Neural cell (in vitro differentiated cells): ENCODE measurements at regions not wholly inside any gene's neighbourhood (a gene's known extent, or its start where the extent isn't known, plus 50 kb on each side); places are given as distances from the start of the nearest gene placed in this dataset.

Source experiments
- H2AFZ ChIP-seq: fragments of 200-600, 300-800 bp; sonication (generic), shearing (Covaris generic); 2 replicates; pipeline ENCODE4 v1.6.0; 2014; ENCODE audit warnings: low read depth, mild to moderate bottlenecking, antibody characterized with exemption, low read length, moderate library complexity
- H3F3A ChIP-seq: fragments of 200-600 bp; shearing (Covaris generic); 2 replicates; pipeline ENCODE4 v1.6.1; 2016; ENCODE audit warnings: mild to moderate bottlenecking, moderate library complexity, mixed read lengths, antibody characterized with exemption, low read length; ENCODE audit not compliant: insufficient read depth, poor library complexity, severe bottlenecking
- H3K27ac ChIP-seq: fragments of 200-600, 300-800 bp; sonication (generic), shearing (Covaris generic); 2 replicates; pipeline ENCODE4 v1.5.1; 2014; ENCODE audit warnings: mild to moderate bottlenecking, low read length, moderate library complexity
- H3K27me3 ChIP-seq: fragments of 300-800, 200-600 bp; sonication (generic), shearing (Covaris generic); 2 replicates; pipeline ENCODE4 v1.6.0; 2014; ENCODE audit warnings: mild to moderate bottlenecking, low read depth, low read length, moderate library complexity; ENCODE audit not compliant: insufficient read depth
- H3K36me3 ChIP-seq: fragments of 300-800, 200-600 bp; sonication (generic), shearing (Covaris generic); 2 replicates; pipeline ENCODE4 v1.5.1; 2014; ENCODE audit warnings: mild to moderate bottlenecking, antibody characterized with exemption, low read length, moderate library complexity; ENCODE audit not compliant: insufficient read depth
- H3K4me2 ChIP-seq: fragments of 300-800, 200-600 bp; sonication (generic), shearing (Covaris generic); 2 replicates; pipeline ENCODE4 v1.6.0; 2014; ENCODE audit warnings: mild to moderate bottlenecking, low read length
- H3K4me3 ChIP-seq: fragments of 300-800, 200-600 bp; sonication (generic), shearing (Covaris generic); 2 replicates; pipeline ENCODE4 v1.5.1; 2014; ENCODE audit warnings: mild to moderate bottlenecking, low read length, moderate library complexity
- H3K79me2 ChIP-seq: fragments of 200-600 bp; shearing (Covaris generic); replicated peaks from 2 replicates; pipeline ENCODE4 v1.6.0; 2014; ENCODE audit warnings: mild to moderate bottlenecking, low read length, moderate library complexity; ENCODE audit not compliant: insufficient read depth
- H3K9ac ChIP-seq: fragments of 300-800, 200-600 bp; sonication (generic), shearing (Covaris generic); 2 replicates; pipeline ENCODE4 v1.6.1; 2016; ENCODE audit warnings: mild to moderate bottlenecking, low read length, mixed read lengths
- H3K9me2 ChIP-seq: fragments of 200-600 bp; shearing (Covaris generic); 2 replicates; pipeline ENCODE4 v1.6.1; 2016; ENCODE audit warnings: mild to moderate bottlenecking, low read length, mixed read lengths; ENCODE audit not compliant: insufficient read depth
- H3K9me3 ChIP-seq: fragments of 200-600, 300-800 bp; sonication (generic), shearing (Covaris generic); 2 replicates; pipeline ENCODE4 v1.6.1; 2016; ENCODE audit warnings: mild to moderate bottlenecking, mixed run types, low read length, moderate library complexity, mixed read lengths
- H4K20me1 ChIP-seq: fragments of 200-600 bp; shearing (Covaris generic); 2 replicates; pipeline ENCODE4 v1.6.1; 2016; ENCODE audit warnings: mild to moderate bottlenecking, mixed run types; ENCODE audit not compliant: insufficient read depth
- EP300 ChIP-seq: fragments of 450-650 bp; conservative IDR thresholded peaks from 2 replicates; pipeline ENCODE4 v1.6.1; 2014; ENCODE audit warnings: antibody characterized with exemption, mild to moderate bottlenecking, moderate library complexity; ENCODE audit not compliant: poor library complexity, severe bottlenecking
- EZH2 ChIP-seq: fragments of 200-600, 300-800 bp; shearing (Covaris generic), sonication (generic); IDR thresholded peaks from 2 replicates; pipeline ENCODE4 v1.6.1; 2014; ENCODE audit warnings: antibody characterized with exemption, low read length, borderline replicate concordance, mild to moderate bottlenecking; ENCODE audit not compliant: insufficient read depth, poor library complexity, severe bottlenecking
- MXI1 ChIP-seq: fragments of 450-650 bp; conservative IDR thresholded peaks from 2 replicates; pipeline ENCODE4 v1.6.1; 2014; ENCODE audit warnings: antibody characterized with exemption, mild to moderate bottlenecking; ENCODE audit not compliant: poor library complexity, severe bottlenecking
- POLR2AphosphoS5 ChIP-seq: IDR thresholded peaks from 2 replicates; pipeline ENCODE4 v1.6.1; 2012
- RAD21 ChIP-seq: fragments of 450-650 bp; conservative IDR thresholded peaks from 2 replicates; pipeline ENCODE4 v1.6.1; 2014; ENCODE audit warnings: antibody characterized with exemption, mild to moderate bottlenecking, moderate library complexity
- SMC3 ChIP-seq: fragments of 450-650 bp; conservative IDR thresholded peaks from 2 replicates; pipeline ENCODE4 v1.6.1; 2014; ENCODE audit warnings: antibody characterized with exemption, mild to moderate bottlenecking, moderate library complexity; ENCODE audit not compliant: poor library complexity
- TAF1 ChIP-seq: IDR thresholded peaks from 2 replicates; pipeline ENCODE4 v1.6.1; 2012; ENCODE audit warnings: low read depth
- TF ChIP-seq, protein P1 (sequence below): IDR thresholded peaks from 2 replicates; pipeline ENCODE4 v1.6.1; 2012; ENCODE audit warnings: borderline replicate concordance
- TF ChIP-seq, protein P2 (sequence below): fragments of 450-650 bp; IDR thresholded peaks from 2 replicates; pipeline ENCODE4 v1.5.1; 2014; ENCODE audit warnings: antibody characterized with exemption, mild to moderate bottlenecking, moderate library complexity; ENCODE audit not compliant: poor library complexity, severe bottlenecking

DNA sequence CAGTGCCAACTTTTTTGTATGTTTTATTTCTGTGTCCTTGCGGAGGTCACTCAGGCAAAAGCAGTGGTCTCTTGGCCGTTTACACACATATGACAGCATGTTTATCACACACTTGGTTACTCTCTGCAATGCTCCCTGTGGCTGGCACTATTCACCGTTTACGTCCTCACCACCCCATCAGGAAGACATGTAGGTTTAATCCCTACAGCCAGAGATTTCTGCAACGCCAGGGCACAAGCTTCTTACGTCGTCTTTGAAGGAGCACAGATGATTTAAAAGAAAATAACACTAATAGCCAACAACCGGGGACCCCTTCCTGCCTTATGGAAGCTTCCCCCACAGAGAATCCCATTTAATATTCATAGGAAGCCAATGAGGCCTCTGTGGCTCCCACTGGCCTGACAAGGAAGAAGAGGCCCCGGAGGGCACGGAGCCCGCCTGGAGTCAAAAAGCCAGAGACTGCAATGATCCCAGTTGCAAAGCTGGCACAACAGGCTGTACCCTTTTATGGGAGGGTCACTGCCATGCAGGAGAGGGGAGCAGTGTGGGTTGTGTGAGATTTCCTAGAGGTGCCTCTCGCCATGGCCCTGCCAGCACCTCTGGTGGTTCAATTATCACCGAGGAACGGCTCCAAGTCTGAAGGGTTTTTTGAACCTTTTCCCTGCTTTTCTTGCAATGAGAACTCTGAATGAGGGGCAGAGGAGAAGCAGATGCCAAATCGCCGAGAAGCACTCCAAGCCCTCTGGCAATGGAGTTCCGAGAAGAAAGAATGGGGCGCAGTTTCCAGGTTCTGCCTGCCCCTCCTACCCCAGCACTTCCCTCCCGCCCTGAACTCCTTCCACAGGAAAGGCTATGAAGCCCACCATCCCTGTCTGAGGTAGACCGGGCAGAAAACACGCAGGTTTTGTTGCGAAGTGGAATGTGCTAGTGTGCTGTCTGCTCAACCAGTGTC lies 96.2 kb downstream of the THBS2 start:
- Histone ChIP-seq H3K4me2 (no peak overlapping the region), H3K9ac (no peak overlapping the region), H3K4me3 (no peak overlapping the region), H3K36me3 (no peaks in the 10 kb centered on the region), H2AFZ (no peak overlapping the region), H3F3A (no peaks in the 10 kb centered on the region), H3K9me2 (no peaks in the 10 kb centered on the region), H3K27ac (no peak overlapping the region), H3K9me3 (no peaks in the 10 kb centered on the region), H3K27me3 (no peaks in the 10 kb centered on the region), H3K79me2 (no peaks in the 10 kb centered on the region), H4K20me1 (no peaks in the 10 kb centered on the region)
- TF ChIP-seq TAF1 (no peak), EP300 (no peak), MXI1 (no peak), EZH2 (no peak), SMC3 (no peak), RAD21 (no peak)

DNA sequence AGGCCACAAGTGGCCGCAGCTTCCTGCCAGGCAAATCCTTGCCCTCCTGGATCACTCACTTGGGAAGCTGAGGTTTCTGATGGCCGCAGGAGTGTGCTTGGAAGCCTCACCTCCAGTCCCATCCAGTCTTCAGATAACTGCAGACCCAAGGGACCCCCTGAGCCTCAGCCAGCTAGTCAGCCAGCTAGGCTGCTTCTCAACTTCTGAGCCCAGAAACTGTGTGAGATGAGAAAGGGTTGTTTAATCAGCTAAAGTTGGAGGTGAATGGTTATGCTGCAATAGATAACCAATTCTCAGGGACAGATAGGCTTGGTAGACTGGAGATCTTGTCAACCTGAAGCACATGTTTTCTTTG lies 96.9 kb downstream of the THBS2 start:
- TF ChIP-seq RAD21 (no peak), EP300 (no peak), SMC3 (no peak), POLR2AphosphoS5 (no peak), TAF1 (no peak), EZH2 (no peak), MXI1 (no peak)
- TF ChIP-seq, protein P1, sequence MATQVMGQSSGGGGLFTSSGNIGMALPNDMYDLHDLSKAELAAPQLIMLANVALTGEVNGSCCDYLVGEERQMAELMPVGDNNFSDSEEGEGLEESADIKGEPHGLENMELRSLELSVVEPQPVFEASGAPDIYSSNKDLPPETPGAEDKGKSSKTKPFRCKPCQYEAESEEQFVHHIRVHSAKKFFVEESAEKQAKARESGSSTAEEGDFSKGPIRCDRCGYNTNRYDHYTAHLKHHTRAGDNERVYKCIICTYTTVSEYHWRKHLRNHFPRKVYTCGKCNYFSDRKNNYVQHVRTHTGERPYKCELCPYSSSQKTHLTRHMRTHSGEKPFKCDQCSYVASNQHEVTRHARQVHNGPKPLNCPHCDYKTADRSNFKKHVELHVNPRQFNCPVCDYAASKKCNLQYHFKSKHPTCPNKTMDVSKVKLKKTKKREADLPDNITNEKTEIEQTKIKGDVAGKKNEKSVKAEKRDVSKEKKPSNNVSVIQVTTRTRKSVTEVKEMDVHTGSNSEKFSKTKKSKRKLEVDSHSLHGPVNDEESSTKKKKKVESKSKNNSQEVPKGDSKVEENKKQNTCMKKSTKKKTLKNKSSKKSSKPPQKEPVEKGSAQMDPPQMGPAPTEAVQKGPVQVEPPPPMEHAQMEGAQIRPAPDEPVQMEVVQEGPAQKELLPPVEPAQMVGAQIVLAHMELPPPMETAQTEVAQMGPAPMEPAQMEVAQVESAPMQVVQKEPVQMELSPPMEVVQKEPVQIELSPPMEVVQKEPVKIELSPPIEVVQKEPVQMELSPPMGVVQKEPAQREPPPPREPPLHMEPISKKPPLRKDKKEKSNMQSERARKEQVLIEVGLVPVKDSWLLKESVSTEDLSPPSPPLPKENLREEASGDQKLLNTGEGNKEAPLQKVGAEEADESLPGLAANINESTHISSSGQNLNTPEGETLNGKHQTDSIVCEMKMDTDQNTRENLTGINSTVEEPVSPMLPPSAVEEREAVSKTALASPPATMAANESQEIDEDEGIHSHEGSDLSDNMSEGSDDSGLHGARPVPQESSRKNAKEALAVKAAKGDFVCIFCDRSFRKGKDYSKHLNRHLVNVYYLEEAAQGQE = no peak
- TF ChIP-seq, protein P2, sequence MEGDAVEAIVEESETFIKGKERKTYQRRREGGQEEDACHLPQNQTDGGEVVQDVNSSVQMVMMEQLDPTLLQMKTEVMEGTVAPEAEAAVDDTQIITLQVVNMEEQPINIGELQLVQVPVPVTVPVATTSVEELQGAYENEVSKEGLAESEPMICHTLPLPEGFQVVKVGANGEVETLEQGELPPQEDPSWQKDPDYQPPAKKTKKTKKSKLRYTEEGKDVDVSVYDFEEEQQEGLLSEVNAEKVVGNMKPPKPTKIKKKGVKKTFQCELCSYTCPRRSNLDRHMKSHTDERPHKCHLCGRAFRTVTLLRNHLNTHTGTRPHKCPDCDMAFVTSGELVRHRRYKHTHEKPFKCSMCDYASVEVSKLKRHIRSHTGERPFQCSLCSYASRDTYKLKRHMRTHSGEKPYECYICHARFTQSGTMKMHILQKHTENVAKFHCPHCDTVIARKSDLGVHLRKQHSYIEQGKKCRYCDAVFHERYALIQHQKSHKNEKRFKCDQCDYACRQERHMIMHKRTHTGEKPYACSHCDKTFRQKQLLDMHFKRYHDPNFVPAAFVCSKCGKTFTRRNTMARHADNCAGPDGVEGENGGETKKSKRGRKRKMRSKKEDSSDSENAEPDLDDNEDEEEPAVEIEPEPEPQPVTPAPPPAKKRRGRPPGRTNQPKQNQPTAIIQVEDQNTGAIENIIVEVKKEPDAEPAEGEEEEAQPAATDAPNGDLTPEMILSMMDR = no peak
- H3K4me3 ChIP-seq = no peak overlapping the region
- no peaks in the 10 kb centered on the region for H3K36me3 ChIP-seq
- no peaks in the 10 kb centered on the region for H3K9me3 ChIP-seq
- no peak overlapping the region for H3K4me2 ChIP-seq
- no peak overlapping the region for H2AFZ ChIP-seq
- H3K9ac ChIP-seq = no peak overlapping the region
- no peaks in the 10 kb centered on the region for H3F3A ChIP-seq
- no peaks in the 10 kb centered on the region for H4K20me1 ChIP-seq
- H3K27me3 ChIP-seq = no peaks in the 10 kb centered on the region
- no peak overlapping the region for H3K27ac ChIP-seq
- H3K9me2 ChIP-seq = no peaks in the 10 kb centered on the region
- H3K79me2 ChIP-seq = no peaks in the 10 kb centered on the region
